ENCODE measurements at regions not wholly inside any gene's neighbourhood (a gene's known extent, or its start where the extent isn't known, plus 50 kb on each side); places are given as distances from the start of the nearest gene placed in this dataset.

GRCh38 chr9:129242191-129242941, 64.3 kb upstream of the IER5L start:
- H3K4me3 ChIP-seq: no peak overlapping the region
- H3K4me1 ChIP-seq: peaks cover 0 to 8% (median 2%) of the 10 kb centered on the region in 6 donors
- H3K27me3 ChIP-seq (replicated peaks in 1 of 7): peaks cover 0 to 22% (median 0%) of the 10 kb centered on the region in 7 donors
- WGBS, 5 donors: 85 to 93% (median 90%) methylated on average over 13 to 15 of the region's 15 CpGs
- H3K36me3 ChIP-seq: no peaks in the 10 kb centered on the region
- TF ChIP-seq POLR2A (IDR thresholded peaks at IDR 0.05) (no peak), CTCF (IDR thresholded peaks at IDR 0.05 in 8 of 11, conservative IDR thresholded peaks at IDR 0.05 in 3 of 11) (no peak), POLR2AphosphoS5 (IDR thresholded peaks at IDR 0.05) (no peak)
- peak; percentile 61 for DNase-seq
- no peak overlapping the region for H3K27ac ChIP-seq
- no peaks in the 10 kb centered on the region for H3K9me3 ChIP-seq
- intact Hi-C loops (cut with DNase I; ENCODE audit: low total_unique reads): no loop called here

- Histone ChIP-seq H3K9me3 (no peaks in the 10 kb centered on the region), H3K27me3 (replicated peaks in 1 of 7) (peaks cover 0 to 16% (median 0%) of the 10 kb centered on the region in 7 donors), H3K27ac (no peak overlapping the region), H3K4me1 (peaks cover 0 to 15% (median 6%) of the 10 kb centered on the region in 6 donors), H3K4me3 (no peak overlapping the region), H3K36me3 (no peaks in the 10 kb centered on the region)
- 85 to 100% (median 98%) methylated on average over 2 of the region's 2 CpGs for WGBS, 5 donors
- DNase-seq: peak; percentile 56
- intact Hi-C loops (cut with DNase I; ENCODE audit: low total_unique reads): no loop called here
- no peak for TF ChIP-seq POLR2AphosphoS5 (IDR thresholded peaks at IDR 0.05)
- no peak for TF ChIP-seq CTCF (IDR thresholded peaks at IDR 0.05 in 8 of 11, conservative IDR thresholded peaks at IDR 0.05 in 3 of 11)
- no peak for TF ChIP-seq POLR2A (IDR thresholded peaks at IDR 0.05)
Measured at GRCh38 chr9:129241725-129242124, 63.7 kb upstream of the IER5L start.

GRCh38 chr9:129240581-129241211, 62.6 kb upstream of the IER5L start:
- Histone ChIP-seq H3K4me3 (no peak overlapping the region), H3K27ac (no peak overlapping the region), H3K9me3 (no peaks in the 10 kb centered on the region), H3K27me3 (replicated peaks in 1 of 7) (peaks cover 0 to 6% (median 0%) of the 10 kb centered on the region in 7 donors), H3K36me3 (no peaks in the 10 kb centered on the region), H3K4me1 (peaks cover 0 to 25% (median 15%) of the 10 kb centered on the region in 6 donors)
- DNase-seq: peak; percentile 25
- intact Hi-C loops (cut with DNase I; ENCODE audit: low total_unique reads): no loop called here
- 87 to 99% (median 89%) methylated on average over 3 of the region's 3 CpGs for WGBS, 5 donors
- TF ChIP-seq POLR2A (IDR thresholded peaks at IDR 0.05): no peak
- no peak for TF ChIP-seq POLR2AphosphoS5 (IDR thresholded peaks at IDR 0.05)
- no peak for TF ChIP-seq CTCF (IDR thresholded peaks at IDR 0.05 in 8 of 11, conservative IDR thresholded peaks at IDR 0.05 in 3 of 11)

- Histone ChIP-seq H3K9me3 (no peaks in the 10 kb centered on the region), H3K4me3 (no peak overlapping the region), H3K27ac (no peak overlapping the region), H3K36me3 (no peaks in the 10 kb centered on the region), H3K27me3 (replicated peaks in 1 of 7) (peaks cover 0 to 3% (median 0%) of the 10 kb centered on the region in 7 donors), H3K4me1 (peaks cover 0 to 32% (median 20%) of the 10 kb centered on the region in 6 donors)
- intact Hi-C loops (cut with DNase I; ENCODE audit: low total_unique reads): no loop called here
- peak; percentile 39 for DNase-seq
- TF ChIP-seq CTCF (IDR thresholded peaks at IDR 0.05 in 8 of 11, conservative IDR thresholded peaks at IDR 0.05 in 3 of 11): no peak
- TF ChIP-seq POLR2A (IDR thresholded peaks at IDR 0.05): no peak
- TF ChIP-seq POLR2AphosphoS5 (IDR thresholded peaks at IDR 0.05): no peak
- WGBS, 5 donors: 79 to 93% (median 89%) methylated on average over 10 of the region's 10 CpGs
Measured at GRCh38 chr9:129239946-129240490, 62.0 kb upstream of the IER5L start.
